ENCODE measurements at regions not wholly inside any gene's neighbourhood (a gene's known extent, or its start where the extent isn't known, plus 50 kb on each side); places are given as distances from the start of the nearest gene placed in this dataset.
A peak's percentile ranks its signal among the peaks of the same experiment; 100 is the strongest.

GRCh38 chr1:162914601-162915000 lies 53.6 kb upstream of the CCDC190 start:
- H3K4me3 Mint-ChIP-seq: no peak overlapping the region
- peaks cover 3% of the 10 kb centered on the region for H3K36me3 Mint-ChIP-seq (ENCODE audit: low read depth)
- peaks cover 4% of the 10 kb centered on the region for H3K27me3 Mint-ChIP-seq (ENCODE audit: insufficient read depth)
- H3K9ac ChIP-seq (ENCODE audit: extremely low read depth, low read length, poor library complexity, severe bottlenecking): no peak overlapping the region
- H3K27ac ChIP-seq (ENCODE audit: low read depth, low read length): no peak overlapping the region
- H3K27me3 ChIP-seq (ENCODE audit: control insufficient read depth, insufficient read depth, low read length, poor library complexity, severe bottlenecking): no peaks in the 10 kb centered on the region
- no peak for DNase-seq
- H3K4me1 Mint-ChIP-seq: no peaks in the 10 kb centered on the region
- H3K4me3 ChIP-seq (ENCODE audit: low read length): no peak overlapping the region
- peaks cover 25% of the 10 kb centered on the region for H3K9me3 Mint-ChIP-seq
- H3K9me3 ChIP-seq (ENCODE audit: control insufficient read depth, low read length): peaks cover 24% of the 10 kb centered on the region
- TF ChIP-seq CTCF (conservative IDR thresholded peaks at IDR 0.05): no peak
- peaks cover 2% of the 10 kb centered on the region for H3K4me1 ChIP-seq (ENCODE audit: control insufficient read depth, insufficient read depth, low read length)
- H3K27ac Mint-ChIP-seq: no peak overlapping the region
- H3K36me3 ChIP-seq (ENCODE audit: control insufficient read depth, insufficient read depth, low read length): no peaks in the 10 kb centered on the region

GRCh38 chr1:162913345-162913744 lies 52.4 kb upstream of the CCDC190 start:
- DNase-seq: no peak
- H3K4me3 Mint-ChIP-seq: no peak overlapping the region
- H3K9me3 Mint-ChIP-seq: peaks cover 25% of the 10 kb centered on the region
- no peaks in the 10 kb centered on the region for H3K4me1 Mint-ChIP-seq
- Histone ChIP-seq H3K4me1 (ENCODE audit: control insufficient read depth, insufficient read depth, low read length) (no peaks in the 10 kb centered on the region), H3K27me3 (ENCODE audit: control insufficient read depth, insufficient read depth, low read length, poor library complexity, severe bottlenecking) (no peaks in the 10 kb centered on the region), H3K36me3 (ENCODE audit: control insufficient read depth, insufficient read depth, low read length) (no peaks in the 10 kb centered on the region), H3K9ac (ENCODE audit: extremely low read depth, low read length, poor library complexity, severe bottlenecking) (no peak overlapping the region), H3K9me3 (ENCODE audit: control insufficient read depth, low read length) (peaks cover 24% of the 10 kb centered on the region), H3K4me3 (ENCODE audit: low read length) (no peak overlapping the region), H3K27ac (ENCODE audit: low read depth, low read length) (no peak overlapping the region)
- H3K27ac Mint-ChIP-seq: no peak overlapping the region
- H3K27me3 Mint-ChIP-seq (ENCODE audit: insufficient read depth): peaks cover 4% of the 10 kb centered on the region
- no peak for TF ChIP-seq CTCF (conservative IDR thresholded peaks at IDR 0.05)
- WGBS, 2 experiments (ENCODE audit: insufficient coverage in 1 of 2, insufficient read length in 1 of 2): 91 to 95% methylated on average over 3 of the region's 3 CpGs
- peaks cover 3% of the 10 kb centered on the region for H3K36me3 Mint-ChIP-seq (ENCODE audit: low read depth)

GRCh38 chr1:162912061-162912667 lies 51.2 kb upstream of the CCDC190 start:
- Histone ChIP-seq H3K27me3 (ENCODE audit: control insufficient read depth, insufficient read depth, low read length, poor library complexity, severe bottlenecking) (no peaks in the 10 kb centered on the region), H3K9ac (ENCODE audit: extremely low read depth, low read length, poor library complexity, severe bottlenecking) (no peak overlapping the region), H3K27ac (ENCODE audit: low read depth, low read length) (no peak overlapping the region), H3K4me3 (ENCODE audit: low read length) (peak overlapping the region; percentile 4), H3K4me1 (ENCODE audit: control insufficient read depth, insufficient read depth, low read length) (no peaks in the 10 kb centered on the region), H3K36me3 (ENCODE audit: control insufficient read depth, insufficient read depth, low read length) (no peaks in the 10 kb centered on the region), H3K9me3 (ENCODE audit: control insufficient read depth, low read length) (peaks cover 24% of the 10 kb centered on the region)
- H3K27ac Mint-ChIP-seq: no peak overlapping the region
- H3K36me3 Mint-ChIP-seq (ENCODE audit: low read depth): peaks cover 3% of the 10 kb centered on the region
- WGBS, 2 experiments (ENCODE audit: insufficient coverage in 1 of 2, insufficient read length in 1 of 2): 86 to 100% methylated on average over 1 of the region's 1 CpG
- peaks cover 25% of the 10 kb centered on the region for H3K9me3 Mint-ChIP-seq
- peaks cover 4% of the 10 kb centered on the region for H3K27me3 Mint-ChIP-seq (ENCODE audit: insufficient read depth)
- H3K4me1 Mint-ChIP-seq: no peaks in the 10 kb centered on the region
- no peak for TF ChIP-seq CTCF (conservative IDR thresholded peaks at IDR 0.05)
- H3K4me3 Mint-ChIP-seq: no peak overlapping the region
- DNase-seq: no peak

All from endodermal cell (in vitro differentiated cells).